Gastroesophageal sphincter (tissue), 3 donors: ENCODE measurements at regions not wholly inside any gene's neighbourhood (a gene's known extent, or its start where the extent isn't known, plus 50 kb on each side); places are given as distances from the start of the nearest gene placed in this dataset.

Source experiments
- POLR2AphosphoS5 ChIP-seq: sonication (generic); formaldehyde crosslinking; IDR thresholded peaks from one replicate; pipeline ENCODE4 v1.6.1; 2017; ENCODE audit warnings: antibody characterized with exemption
- TF ChIP-seq, protein P1 (sequence below), 4 experiments: fragments of 200-600 bp in 2 of 4; fragments of 450-650 bp in 2 of 4; sonication (generic) in 1 of 4; IDR thresholded peaks; one replicate each; pipeline ENCODE4 v1.5.1; 2017 to 2019; ENCODE audit warnings: antibody characterized with exemption in 4 of 4, mild to moderate bottlenecking in 2 of 4, moderate library complexity in 2 of 4

DNA sequence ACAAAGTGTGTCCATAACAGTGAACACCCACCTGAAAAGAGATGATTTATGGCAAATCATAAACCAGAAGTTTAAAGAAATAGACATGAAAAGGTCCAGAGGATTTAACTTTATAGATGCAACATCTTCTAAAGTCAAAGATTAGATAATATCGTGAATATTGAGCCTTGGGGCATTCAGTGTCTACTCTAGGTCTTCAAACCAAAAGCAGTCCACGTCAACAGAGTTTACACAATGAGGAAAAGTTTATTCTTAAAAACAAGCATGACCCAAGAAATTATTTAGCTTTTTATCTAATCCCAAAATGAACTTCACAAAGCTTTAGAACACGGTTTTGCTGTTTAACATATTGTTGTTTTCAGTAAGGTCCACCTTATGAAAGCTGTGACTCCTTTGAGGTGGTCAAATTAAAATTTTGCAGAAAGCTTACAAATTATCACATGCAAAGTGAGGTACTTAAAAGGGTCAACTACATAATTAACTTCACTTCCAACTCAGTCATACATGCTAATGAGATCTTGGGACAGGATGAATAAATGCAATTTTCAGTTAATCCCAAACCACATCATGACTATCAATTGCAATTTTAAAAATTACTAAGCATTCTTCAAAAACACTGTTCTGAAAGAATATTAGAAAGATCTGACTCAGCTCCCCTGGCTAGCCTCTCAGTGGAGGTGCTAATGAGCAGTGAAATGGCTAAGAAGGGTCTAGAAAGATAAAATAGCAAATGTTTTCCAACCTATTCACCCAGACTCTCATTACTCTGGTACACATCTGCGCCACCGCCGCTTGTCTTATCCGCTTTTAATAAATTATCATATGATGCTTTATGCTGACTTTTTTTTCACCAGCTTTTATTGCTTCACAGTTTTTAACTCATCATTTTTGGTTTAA is 92.4 kb upstream of the WDR17 start:
- TF ChIP-seq POLR2AphosphoS5: no peak
- TF ChIP-seq, protein P1, sequence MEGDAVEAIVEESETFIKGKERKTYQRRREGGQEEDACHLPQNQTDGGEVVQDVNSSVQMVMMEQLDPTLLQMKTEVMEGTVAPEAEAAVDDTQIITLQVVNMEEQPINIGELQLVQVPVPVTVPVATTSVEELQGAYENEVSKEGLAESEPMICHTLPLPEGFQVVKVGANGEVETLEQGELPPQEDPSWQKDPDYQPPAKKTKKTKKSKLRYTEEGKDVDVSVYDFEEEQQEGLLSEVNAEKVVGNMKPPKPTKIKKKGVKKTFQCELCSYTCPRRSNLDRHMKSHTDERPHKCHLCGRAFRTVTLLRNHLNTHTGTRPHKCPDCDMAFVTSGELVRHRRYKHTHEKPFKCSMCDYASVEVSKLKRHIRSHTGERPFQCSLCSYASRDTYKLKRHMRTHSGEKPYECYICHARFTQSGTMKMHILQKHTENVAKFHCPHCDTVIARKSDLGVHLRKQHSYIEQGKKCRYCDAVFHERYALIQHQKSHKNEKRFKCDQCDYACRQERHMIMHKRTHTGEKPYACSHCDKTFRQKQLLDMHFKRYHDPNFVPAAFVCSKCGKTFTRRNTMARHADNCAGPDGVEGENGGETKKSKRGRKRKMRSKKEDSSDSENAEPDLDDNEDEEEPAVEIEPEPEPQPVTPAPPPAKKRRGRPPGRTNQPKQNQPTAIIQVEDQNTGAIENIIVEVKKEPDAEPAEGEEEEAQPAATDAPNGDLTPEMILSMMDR (IDR thresholded peaks at IDR 0.05): no peak
